ENCODE measurements at regions not wholly inside any gene's neighbourhood (a gene's known extent, or its start where the extent isn't known, plus 50 kb on each side); places are given as distances from the start of the nearest gene placed in this dataset.

- TF ChIP-seq CTCF (IDR thresholded peaks at IDR 0.05) (no peak), POLR2AphosphoS5 (IDR thresholded peaks at IDR 0.05) (no peak), POLR2A (IDR thresholded peaks at IDR 0.05) (no peak)
- intact Hi-C loops (cut with DNase I) = no loop called here
- Histone ChIP-seq H3K36me3 (no peaks in the 10 kb centered on the region), H3K27me3 (replicated peaks; ENCODE audit: insufficient read depth) (no peaks in the 10 kb centered on the region), H3K4me1 (replicated peaks) (no peaks in the 10 kb centered on the region), H3K27ac (no peak overlapping the region), H3K4me3 (no peak overlapping the region), H3K9me3 (no peaks in the 10 kb centered on the region)
- WGBS = 94% methylated on average over 4 of the region's 4 CpGs
- no peak for DNase-seq (ENCODE audit: low spot score)
Observed at GRCh38 chr13:79786176-79786575, 305.2 kb downstream of the NDFIP2 start.

DNA sequence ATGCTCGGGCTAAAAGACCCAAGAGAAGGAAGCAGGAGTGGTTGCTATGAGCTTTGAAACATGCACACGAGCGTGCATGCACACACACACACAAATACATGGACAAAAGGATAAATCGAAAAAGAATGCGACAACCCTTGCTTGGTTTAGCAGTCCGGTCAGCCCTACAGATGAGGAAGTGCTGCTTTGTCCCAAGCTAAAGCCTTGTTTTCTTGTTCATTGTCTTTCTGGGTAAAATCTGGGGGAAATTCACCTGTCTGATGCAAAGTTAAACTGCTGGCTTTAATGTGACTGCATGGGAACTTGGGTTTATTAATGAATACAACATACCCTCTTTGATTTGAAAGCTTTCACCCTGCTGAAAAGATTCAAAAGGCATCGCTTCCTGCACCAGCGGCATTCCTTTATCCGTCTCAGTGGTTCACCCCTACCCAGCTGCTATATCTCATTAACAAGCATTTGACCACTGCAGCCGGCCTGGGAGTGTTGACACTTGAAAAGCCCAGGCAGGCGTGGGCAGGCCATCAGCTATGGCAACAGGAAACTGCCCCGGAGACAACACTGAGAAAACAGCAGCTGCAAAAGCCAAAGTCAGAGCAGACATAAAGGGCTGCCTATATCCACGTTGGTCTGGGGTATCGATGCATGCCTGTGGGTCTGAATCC lies 301.7 kb downstream of the NDFIP2 start:
- H3K4me3 ChIP-seq = no peak overlapping the region
- peak; percentile 36 for DNase-seq (ENCODE audit: low spot score)
- intact Hi-C loops (cut with DNase I) = no loop called here
- no peak overlapping the region for H3K27ac ChIP-seq
- no peaks in the 10 kb centered on the region for H3K36me3 ChIP-seq
- no peaks in the 10 kb centered on the region for H3K27me3 ChIP-seq (replicated peaks; ENCODE audit: insufficient read depth)
- H3K4me1 ChIP-seq (replicated peaks) = no peaks in the 10 kb centered on the region
- 40% methylated on average over 14 of the region's 14 CpGs for WGBS
- H3K9me3 ChIP-seq = no peaks in the 10 kb centered on the region
- TF ChIP-seq CTCF (IDR thresholded peaks at IDR 0.05) (no peak), POLR2A (IDR thresholded peaks at IDR 0.05) (no peak), POLR2AphosphoS5 (IDR thresholded peaks at IDR 0.05) (no peak)

- WGBS = 74% methylated on average over 5 of the region's 5 CpGs
- H3K27me3 ChIP-seq (replicated peaks; ENCODE audit: insufficient read depth) = no peaks in the 10 kb centered on the region
- no peak overlapping the region for H3K4me3 ChIP-seq
- intact Hi-C loops (cut with DNase I) = no loop called here
- H3K27ac ChIP-seq = no peak overlapping the region
- no peaks in the 10 kb centered on the region for H3K36me3 ChIP-seq
- H3K9me3 ChIP-seq = no peaks in the 10 kb centered on the region
- TF ChIP-seq CTCF (IDR thresholded peaks at IDR 0.05) (no peak), POLR2AphosphoS5 (IDR thresholded peaks at IDR 0.05) (no peak), POLR2A (IDR thresholded peaks at IDR 0.05) (no peak)
- H3K4me1 ChIP-seq (replicated peaks) = no peaks in the 10 kb centered on the region
- DNase-seq (ENCODE audit: low spot score) = no peak
Observed at GRCh38 chr13:79781829-79782540, 301.0 kb downstream of the NDFIP2 start.

DNA sequence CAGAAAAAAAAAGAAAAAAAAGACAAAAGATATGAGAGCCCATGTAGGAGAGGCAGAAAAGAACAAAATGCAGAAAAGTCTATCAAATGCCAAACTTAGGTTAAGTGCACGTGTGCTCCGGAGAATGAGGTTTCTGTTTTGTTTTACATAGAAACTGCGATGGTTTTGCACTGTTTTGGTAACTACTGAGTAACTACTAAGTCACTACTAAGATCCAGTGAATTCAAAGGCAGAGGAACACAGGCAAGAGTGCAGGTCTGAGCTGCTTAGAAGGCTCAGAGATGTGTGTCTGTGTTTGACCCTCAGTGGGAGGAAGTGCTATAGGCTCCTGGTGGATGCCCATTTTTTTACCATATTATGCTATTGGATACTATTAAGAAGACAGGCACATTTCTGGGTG lies 299.3 kb downstream of the NDFIP2 start:
- no peak for DNase-seq (ENCODE audit: low spot score)
- WGBS = 44% methylated on average over 3 of the region's 3 CpGs
- H3K4me3 ChIP-seq = no peak overlapping the region
- TF ChIP-seq POLR2AphosphoS5 (IDR thresholded peaks at IDR 0.05) (no peak), POLR2A (IDR thresholded peaks at IDR 0.05) (no peak), CTCF (IDR thresholded peaks at IDR 0.05) (no peak)
- intact Hi-C loops (cut with DNase I) = no loop called here
- H3K4me1 ChIP-seq (replicated peaks) = no peaks in the 10 kb centered on the region
- H3K27me3 ChIP-seq (replicated peaks; ENCODE audit: insufficient read depth) = no peaks in the 10 kb centered on the region
- H3K36me3 ChIP-seq = no peaks in the 10 kb centered on the region
- no peaks in the 10 kb centered on the region for H3K9me3 ChIP-seq
- H3K27ac ChIP-seq = no peak overlapping the region

DNA sequence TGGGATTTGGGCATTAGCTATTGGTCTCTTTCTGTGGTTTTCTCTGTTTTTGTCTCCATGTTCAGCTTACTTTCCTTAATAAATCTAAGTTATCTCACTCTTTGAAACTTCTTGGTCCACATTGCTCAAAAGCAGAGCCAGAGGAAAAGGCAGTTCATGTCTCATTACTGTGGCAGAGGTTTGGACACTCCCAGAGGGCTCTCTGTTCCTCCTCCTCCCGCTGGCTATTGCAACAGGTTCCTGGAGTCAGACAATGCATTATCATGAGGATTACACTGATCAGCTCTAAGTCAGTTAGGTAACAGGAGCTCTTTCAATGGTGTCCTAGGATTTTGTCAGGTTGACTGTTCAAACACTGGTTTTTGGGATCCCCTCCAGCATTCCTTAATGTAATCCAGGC lies 298.8 kb downstream of the NDFIP2 start:
- H3K4me1 ChIP-seq (replicated peaks) = no peaks in the 10 kb centered on the region
- TF ChIP-seq POLR2A (IDR thresholded peaks at IDR 0.05) = no peak
- H3K27me3 ChIP-seq (replicated peaks; ENCODE audit: insufficient read depth) = no peaks in the 10 kb centered on the region
- no peaks in the 10 kb centered on the region for H3K36me3 ChIP-seq
- peak; percentile 17 for DNase-seq (ENCODE audit: low spot score)
- H3K4me3 ChIP-seq = no peak overlapping the region
- 13% methylated on average over 1 of the region's 1 CpG for WGBS
- no peaks in the 10 kb centered on the region for H3K9me3 ChIP-seq
- intact Hi-C loops (cut with DNase I) = no loop called here
- H3K27ac ChIP-seq = no peak overlapping the region

Measured in prostate gland (tissue), 2 donors.